ENCODE measurements at regions not wholly inside any gene's neighbourhood (a gene's known extent, or its start where the extent isn't known, plus 50 kb on each side); places are given as distances from the start of the nearest gene placed in this dataset.

GRCh38 chr1:58837886-58838285 lies 54.0 kb upstream of the JUN start:
- TF ChIP-seq ATF3 (IDR thresholded peaks at IDR 0.05; ENCODE audit: insufficient read depth, low read depth, low read length) (no peak), CTCF (IDR thresholded peaks at IDR 0.05; ENCODE audit: control extremely low read depth in 1 of 3, insufficient read depth in 1 of 3, low read depth in 1 of 3, low read length in 3 of 3) (no peak), EP300 (IDR thresholded peaks at IDR 0.05; ENCODE audit: borderline replicate concordance in 1 of 2, low read depth in 2 of 2, low read length in 2 of 2) (no peak), SAP30 (IDR thresholded peaks at IDR 0.05; ENCODE audit: insufficient read depth, insufficient replicate concordance, low read length) (no peak), TEAD4 (IDR thresholded peaks at IDR 0.05; ENCODE audit: low read depth, low read length) (no peak), RXRA (IDR thresholded peaks at IDR 0.05; ENCODE audit: insufficient read depth, low read depth, low read length) (no peak), TCF12 (IDR thresholded peaks at IDR 0.05; ENCODE audit: low read depth, low read length) (no peak), POLR2AphosphoS5 (IDR thresholded peaks at IDR 0.05; ENCODE audit: low read depth, low read length) (no peak), RAD21 (IDR thresholded peaks at IDR 0.05 in 1 of 2, conservative IDR thresholded peaks at IDR 0.05 in 1 of 2; ENCODE audit: low read depth in 2 of 2, low read length in 2 of 2) (no peak)

All from H1 (cell line).